Vagina (tissue), 2 donors: ENCODE measurements at regions not wholly inside any gene's neighbourhood (a gene's known extent, or its start where the extent isn't known, plus 50 kb on each side); places are given as distances from the start of the nearest gene placed in this dataset.

Experiments used
- CTCF ChIP-seq, 3 experiments: fragments of 450-650 bp in 2 of 3; fragments of 200-600 bp in 1 of 3; sonication (generic) in 1 of 3; IDR thresholded peaks; one replicate each; pipeline ENCODE4 v1.5.1; 2017 to 2019; ENCODE audit warnings: antibody characterized with exemption in 3 of 3, mild to moderate bottlenecking in 2 of 3, moderate library complexity in 2 of 3
- POLR2A ChIP-seq, 2 donors: fragments of 450-650 bp; IDR thresholded peaks; one replicate each; pipeline ENCODE4 v1.6.1; 2017; ENCODE audit warnings: antibody characterized with exemption in 2 of 2, mild to moderate bottlenecking in 2 of 2, moderate library complexity in 2 of 2

GRCh38 chrX:121876305-121876704 is 828.9 kb downstream of the GLUD2 start:
- TF ChIP-seq CTCF (IDR thresholded peaks at IDR 0.05) (no peak), POLR2A (IDR thresholded peaks at IDR 0.05) (no peak)
